CD4-positive, alpha-beta T cell (primary cell): ENCODE measurements at regions not wholly inside any gene's neighbourhood (a gene's known extent, or its start where the extent isn't known, plus 50 kb on each side); places are given as distances from the start of the nearest gene placed in this dataset.

Experiments
- ATAC-seq: fragments of 200-7000 bp; cut with Tn5 transposase; one replicate; pipeline ENCODE4 v1.10.0; 2022; ENCODE audit warnings: mild to moderate bottlenecking; ENCODE audit not compliant: poor library complexity
- CTCF ChIA-PET: fragments of 350-600 bp; sonication (Branson Sonifier 250); formaldehyde crosslinking; loops from one replicate; lab custom pipeline; 2021; ENCODE audit warnings: antibody characterized with exemption, inconsistent platforms; lab: Charles Lee
- POLR2A ChIA-PET: fragments of 350-600 bp; sonication (Branson Sonifier 250); formaldehyde crosslinking; loops from one replicate; lab custom pipeline; 2021; ENCODE audit warnings: antibody characterized with exemption, inconsistent platforms; lab: Charles Lee
- DNase-seq, 14 experiments: peaks; one replicate each; pipeline ENCODE4 v3.0.0-alpha.2; 2013 to 2020; ENCODE audit warnings: mixed read lengths in 2 of 14
- H3K27ac ChIP-seq, 2 donors: one replicate each; pipeline versions ENCODE4 v1.5.1 to v1.7.0; 2013; ENCODE audit warnings: low read length in 2 of 2, low read depth in 1 of 2, mild to moderate bottlenecking in 1 of 2
- H3K27me3 ChIP-seq, 2 experiments: 1 replicate in 1 of 2; 2 replicates in 1 of 2; pipeline versions ENCODE4 v1.6.1 to v1.7.0; 2013; ENCODE audit warnings: low read length in 2 of 2, control low read depth in 1 of 2, mild to moderate bottlenecking in 1 of 2, moderate library complexity in 1 of 2; ENCODE audit not compliant: insufficient read depth in 2 of 2, control insufficient read depth in 1 of 2
- H3K36me3 ChIP-seq: one replicate; pipeline ENCODE4 v1.6.1; 2013; ENCODE audit warnings: low read length, control low read depth; ENCODE audit not compliant: insufficient read depth
- H3K4me1 ChIP-seq: one replicate; pipeline ENCODE4 v1.6.1; 2013; ENCODE audit warnings: low read length, control low read depth; ENCODE audit not compliant: insufficient read depth
- H3K4me3 ChIP-seq: one replicate; pipeline ENCODE4 v1.5.1; 2013; ENCODE audit warnings: mild to moderate bottlenecking, low read length, moderate library complexity
- H3K9me3 ChIP-seq, 2 experiments: 1 replicate in 1 of 2; 2 replicates in 1 of 2; pipeline versions ENCODE4 v1.6.1 to v1.7.0; 2013; ENCODE audit warnings: low read length in 2 of 2, mild to moderate bottlenecking in 2 of 2, control low read depth in 1 of 2, moderate library complexity in 1 of 2; ENCODE audit not compliant: control insufficient read depth in 1 of 2, insufficient read depth in 1 of 2
- H3K27ac Mint-ChIP-seq: one replicate; pipeline ENCODE4 v1.8.0; 2020; ENCODE audit warnings: mixed read lengths
- H3K27me3 Mint-ChIP-seq: one replicate; pipeline ENCODE4 v1.8.0; 2021; ENCODE audit warnings: mixed read lengths
- H3K36me3 Mint-ChIP-seq: one replicate; pipeline ENCODE4 v1.8.0; 2021; ENCODE audit warnings: low read depth, mixed read lengths
- H3K4me1 Mint-ChIP-seq: one replicate; pipeline ENCODE4 v1.8.0; 2021; ENCODE audit warnings: low read depth, mixed read lengths
- H3K4me3 Mint-ChIP-seq: one replicate; pipeline ENCODE4 v1.8.0; 2020; ENCODE audit warnings: mild to moderate bottlenecking, mixed read lengths
- H3K9me3 Mint-ChIP-seq: one replicate; pipeline ENCODE4 v1.8.0; 2020; ENCODE audit warnings: mixed read lengths
- CTCF ChIP-seq: fragments of 200-600 bp; IDR thresholded peaks from one replicate; pipeline ENCODE4 v1.8.0; 2022; ENCODE audit warnings: antibody characterized with exemption, mild to moderate bottlenecking
- intact Hi-C, 2 experiments: fragments of 100-400 bp; cut with DNase I in 1 of 2; cut with micrococcal nuclease in 1 of 2; formaldehyde crosslinking; loops; one replicate each; pipeline versions ENCODE4 v1.15.1 to v1.9.0; 2023 to 2025; cut with DNase I, micrococcal nuclease

GRCh38 chr16:79318143-79318899, 282.2 kb downstream of the MAF start:
- peaks cover 0 to 7% of the 10 kb centered on the region in 2 experiments for H3K27me3 ChIP-seq
- ChIA-PET POLR2A (no interaction called here), CTCF (no interaction called here)
- Mint-ChIP-seq H3K27ac (no peak overlapping the region), H3K27me3 (peaks cover 9% of the 10 kb centered on the region), H3K36me3 (no peaks in the 10 kb centered on the region), H3K4me3 (no peak overlapping the region), H3K9me3 (no peaks in the 10 kb centered on the region), H3K4me1 (peaks cover 11% of the 10 kb centered on the region)
- ATAC-seq (no peak), DNase-seq (no peak)
- intact Hi-C loops, result no loop called here
- H3K27ac ChIP-seq, result no peak overlapping the region
- H3K36me3 ChIP-seq, result no peaks in the 10 kb centered on the region
- TF ChIP-seq CTCF, result no peak
- no peaks in the 10 kb centered on the region for H3K9me3 ChIP-seq
- H3K4me1 ChIP-seq, result peaks cover 11% of the 10 kb centered on the region
- no peak overlapping the region for H3K4me3 ChIP-seq

- POLR2A ChIA-PET, result no interaction called here
- no peaks in the 10 kb centered on the region for H3K36me3 Mint-ChIP-seq
These were observed 283.0 kb downstream of the MAF start for GRCh38 chr16:79317521-79317920.

GRCh38 chr16:79317026-79317425, 283.5 kb downstream of the MAF start:
- H3K27ac ChIP-seq, result no peak overlapping the region
- ATAC-seq (no peak), DNase-seq (no peak)
- H3K4me3 Mint-ChIP-seq, result no peak overlapping the region
- H3K36me3 ChIP-seq, result no peaks in the 10 kb centered on the region
- POLR2A ChIA-PET, result no interaction called here
- no peaks in the 10 kb centered on the region for H3K9me3 Mint-ChIP-seq
- peaks cover 0 to 7% of the 10 kb centered on the region in 2 experiments for H3K27me3 ChIP-seq
- no peak for TF ChIP-seq CTCF
- H3K4me1 Mint-ChIP-seq, result peaks cover 11% of the 10 kb centered on the region
- CTCF ChIA-PET, result no interaction called here
- no peaks in the 10 kb centered on the region for H3K36me3 Mint-ChIP-seq
- H3K9me3 ChIP-seq, result no peaks in the 10 kb centered on the region
- H3K27ac Mint-ChIP-seq, result no peak overlapping the region
- intact Hi-C loops, result no loop called here
- H3K4me1 ChIP-seq, result peaks cover 11% of the 10 kb centered on the region
- H3K27me3 Mint-ChIP-seq, result peaks cover 6% of the 10 kb centered on the region
- no peak overlapping the region for H3K4me3 ChIP-seq

More at GRCh38 chr16:79317521-79317920, 283.0 kb downstream of the MAF start:
- CTCF ChIA-PET, result no interaction called here
- Histone ChIP-seq H3K36me3 (no peaks in the 10 kb centered on the region), H3K4me3 (no peak overlapping the region), H3K4me1 (peaks cover 11% of the 10 kb centered on the region), H3K27ac (no peak overlapping the region), H3K9me3 (no peaks in the 10 kb centered on the region), H3K27me3 (peaks cover 0 to 7% of the 10 kb centered on the region in 2 experiments)
- no peak overlapping the region for H3K27ac Mint-ChIP-seq
- H3K4me3 Mint-ChIP-seq, result no peak overlapping the region
- no peak for ATAC-seq
- peaks cover 8% of the 10 kb centered on the region for H3K27me3 Mint-ChIP-seq
- no peaks in the 10 kb centered on the region for H3K9me3 Mint-ChIP-seq
- peaks cover 11% of the 10 kb centered on the region for H3K4me1 Mint-ChIP-seq
- no peak for TF ChIP-seq CTCF
- DNase-seq, result no peak
- intact Hi-C loops, result no loop called here
